GM13977 (cell line): ENCODE measurements at regions not wholly inside any gene's neighbourhood (a gene's known extent, or its start where the extent isn't known, plus 50 kb on each side); places are given as distances from the start of the nearest gene placed in this dataset.
"Not testable (repeated sequence)": the region's sequence is repeated elsewhere in the genome, so short reads cannot be mapped to it uniquely, and the experiment has no call there.

Source experiments
- DNase-seq: peaks from one replicate; pipeline ENCODE4 v3.0.0; 2012; ENCODE audit warnings: low spot score
- in situ Hi-C: fragments of 300-500 bp; cut with MboI; formaldehyde crosslinking; loops from one replicate; pipeline ENCODE4 v1.12.0; 2022; ENCODE audit warnings: low sequenced_read_pairs, low pct_unique_long_range_greater_than_20kb, mixed read lengths, inconsistent platforms; ENCODE audit not compliant: unreplicated experiment
- TF ChIP-seq, protein P1 (sequence below): IDR thresholded peaks from 2 replicates; pipeline ENCODE4 v1.5.1; 2012; ENCODE audit warnings: mild to moderate bottlenecking, control low read depth; ENCODE audit not compliant: insufficient read depth; ENCODE audit errors: extremely low read depth, missing control alignments

DNA sequence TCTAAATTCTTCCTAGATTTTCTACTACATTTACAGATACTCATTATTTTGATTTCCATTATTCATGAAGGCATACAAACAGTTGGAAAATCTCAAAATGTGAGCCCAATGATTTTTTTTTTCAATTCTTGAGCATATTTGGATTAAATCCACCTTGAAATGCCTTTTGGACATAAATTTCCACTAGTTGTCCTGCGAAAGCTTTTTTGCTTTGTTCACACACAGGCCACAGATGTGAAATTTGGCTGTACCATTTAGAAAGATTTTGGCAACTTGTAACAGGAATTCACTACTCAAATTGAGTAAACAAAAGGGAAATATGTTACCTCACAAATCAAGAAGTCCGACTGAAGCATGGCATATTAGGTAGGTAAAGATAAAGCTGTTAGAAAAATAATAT, 1631.0 kb downstream of the CDH8 start:
- DNase-seq: no peak
- TF ChIP-seq, protein P1, sequence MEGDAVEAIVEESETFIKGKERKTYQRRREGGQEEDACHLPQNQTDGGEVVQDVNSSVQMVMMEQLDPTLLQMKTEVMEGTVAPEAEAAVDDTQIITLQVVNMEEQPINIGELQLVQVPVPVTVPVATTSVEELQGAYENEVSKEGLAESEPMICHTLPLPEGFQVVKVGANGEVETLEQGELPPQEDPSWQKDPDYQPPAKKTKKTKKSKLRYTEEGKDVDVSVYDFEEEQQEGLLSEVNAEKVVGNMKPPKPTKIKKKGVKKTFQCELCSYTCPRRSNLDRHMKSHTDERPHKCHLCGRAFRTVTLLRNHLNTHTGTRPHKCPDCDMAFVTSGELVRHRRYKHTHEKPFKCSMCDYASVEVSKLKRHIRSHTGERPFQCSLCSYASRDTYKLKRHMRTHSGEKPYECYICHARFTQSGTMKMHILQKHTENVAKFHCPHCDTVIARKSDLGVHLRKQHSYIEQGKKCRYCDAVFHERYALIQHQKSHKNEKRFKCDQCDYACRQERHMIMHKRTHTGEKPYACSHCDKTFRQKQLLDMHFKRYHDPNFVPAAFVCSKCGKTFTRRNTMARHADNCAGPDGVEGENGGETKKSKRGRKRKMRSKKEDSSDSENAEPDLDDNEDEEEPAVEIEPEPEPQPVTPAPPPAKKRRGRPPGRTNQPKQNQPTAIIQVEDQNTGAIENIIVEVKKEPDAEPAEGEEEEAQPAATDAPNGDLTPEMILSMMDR: no peak
- in situ Hi-C loops: no loop called here

GRCh38 chr16:60404401-60404800, 1631.8 kb downstream of the CDH8 start:
- DNase-seq: no peak
- TF ChIP-seq, protein P1: no peak
- in situ Hi-C loops: no loop called here

- in situ Hi-C loops: not testable (repeated sequence)
- peak; percentile 23 for DNase-seq
These were observed 1633.3 kb downstream of the CDH8 start for GRCh38 chr16:60402941-60403340.

GRCh38 chr16:60392380-60392779, 1643.9 kb downstream of the CDH8 start:
- in situ Hi-C loops: no loop called here
- TF ChIP-seq, protein P1: no peak
- no peak for DNase-seq

DNA sequence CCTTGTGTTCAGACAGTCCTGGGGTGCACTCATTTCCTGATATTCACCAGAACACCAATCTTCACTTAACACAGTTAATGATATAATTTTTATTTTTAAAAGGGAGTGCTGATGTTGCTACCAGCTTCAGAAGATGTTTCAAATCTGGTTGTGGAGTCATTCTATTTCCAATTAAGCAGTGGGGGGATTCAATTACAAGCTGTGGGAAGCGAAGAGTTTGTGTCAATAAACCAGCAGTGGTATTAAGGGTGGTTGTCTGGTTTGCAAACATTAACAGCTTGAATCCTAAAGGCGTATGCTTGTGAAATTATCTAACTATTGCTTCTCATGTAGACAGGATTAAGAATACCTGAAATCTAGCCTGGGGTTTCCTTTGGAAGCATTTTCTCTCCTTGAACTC, 1637.5 kb upstream of the GOT2 start:
- in situ Hi-C loops: no loop called here
- no peak for DNase-seq
- TF ChIP-seq, protein P1: no peak

DNA sequence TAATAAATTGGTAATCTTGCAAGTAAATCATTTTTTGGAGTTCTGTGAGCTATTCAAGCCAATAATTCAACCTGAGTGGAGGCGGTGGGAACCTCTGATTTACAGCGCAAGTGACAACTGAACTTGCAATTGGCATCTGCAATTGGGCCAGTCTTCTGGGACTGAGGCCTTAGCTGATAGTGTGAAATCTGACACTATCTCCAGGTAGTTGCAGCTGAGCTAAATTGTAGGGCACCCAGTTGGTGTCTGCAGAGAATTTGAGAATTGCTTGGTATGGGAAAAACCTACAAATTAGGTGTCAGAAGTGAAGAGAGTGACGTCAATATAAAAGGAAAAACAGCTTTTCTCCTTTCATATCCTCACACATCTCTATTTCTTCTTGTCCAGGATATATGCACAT, 1633.6 kb upstream of the GOT2 start:
- no peak for DNase-seq
- TF ChIP-seq, protein P1: no peak
- in situ Hi-C loops: no loop called here

GRCh38 chr16:60363566-60363965, 1629.5 kb upstream of the GOT2 start:
- in situ Hi-C loops: no loop called here
- DNase-seq: no peak
- TF ChIP-seq, protein P1: no peak

GRCh38 chr16:60359866-60360265, 1625.8 kb upstream of the GOT2 start:
- DNase-seq, in situ Hi-C loops: not testable (repeated sequence)

- in situ Hi-C loops, DNase-seq: not testable (repeated sequence)
These were observed 1625.3 kb upstream of the GOT2 start for GRCh38 chr16:60359412-60359811.

DNA sequence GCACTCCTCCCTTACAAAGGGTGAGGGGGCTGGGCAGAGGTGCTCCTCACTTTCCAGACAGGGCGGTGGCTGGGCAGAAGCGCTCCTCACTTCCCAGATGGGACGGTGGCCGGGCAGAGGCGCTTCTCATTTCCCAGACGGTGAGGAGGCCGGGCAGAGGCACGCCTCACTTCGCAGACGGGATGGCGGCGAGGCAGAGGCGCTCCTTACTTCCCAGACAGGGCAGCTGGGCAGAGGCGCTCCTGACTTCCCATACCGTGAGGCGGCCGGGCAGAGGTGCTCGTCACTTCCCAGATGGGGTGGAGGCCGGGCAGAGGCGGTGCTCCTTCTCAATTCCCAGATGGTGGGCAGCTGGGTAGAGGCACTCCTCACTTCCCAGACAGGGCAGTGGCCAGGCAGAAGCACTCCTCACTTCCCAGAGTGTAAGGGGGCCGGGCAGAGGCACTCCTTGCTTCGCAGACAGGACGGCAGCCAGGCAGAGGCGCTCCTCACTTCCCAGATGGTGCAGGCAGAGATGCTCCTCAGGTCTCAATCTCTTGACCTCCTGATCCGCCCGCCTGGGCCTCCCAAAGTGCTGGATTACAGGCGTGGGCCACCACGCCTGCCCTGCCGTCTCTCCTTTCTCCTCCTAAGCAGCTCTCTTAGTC, 1623.9 kb upstream of the GOT2 start:
- in situ Hi-C loops, DNase-seq: not testable (repeated sequence)
